GM12865 (cell line): ENCODE measurements at regions not wholly inside any gene's neighbourhood (a gene's known extent, or its start where the extent isn't known, plus 50 kb on each side); places are given as distances from the start of the nearest gene placed in this dataset.

Source experiments
- DNase-seq: peaks from one replicate; pipeline ENCODE4 v3.0.0; 2010; ENCODE audit warnings: low read depth
- H3K4me3 ChIP-seq: 2 replicates; pipeline ENCODE4 v1.5.1; 2011; ENCODE audit warnings: mild to moderate bottlenecking, low read depth, low read length, control low read depth
- CTCF ChIP-seq: IDR thresholded peaks from 2 replicates; pipeline ENCODE4 v1.5.1; 2011; ENCODE audit warnings: low read length, control low read depth, low read depth, inconsistent platforms; ENCODE audit not compliant: insufficient read depth; ENCODE audit errors: missing control alignments

GRCh38 chr2:22634167-22634566, 750.8 kb upstream of the KLHL29 start:
- no peak for TF ChIP-seq CTCF
- DNase-seq, result no peak
- no peak overlapping the region for H3K4me3 ChIP-seq

- no peak for DNase-seq
- no peak overlapping the region for H3K4me3 ChIP-seq
- no peak for TF ChIP-seq CTCF
Measured at GRCh38 chr2:22656426-22656825, 728.6 kb upstream of the KLHL29 start.

GRCh38 chr2:22673529-22673928, 711.5 kb upstream of the KLHL29 start:
- no peak overlapping the region for H3K4me3 ChIP-seq
- no peak for TF ChIP-seq CTCF
- no peak for DNase-seq

- no peak overlapping the region for H3K4me3 ChIP-seq
- DNase-seq, result no peak
- TF ChIP-seq CTCF, result no peak
Measured at GRCh38 chr2:22683914-22684313, 701.1 kb upstream of the KLHL29 start.

GRCh38 chr2:22690096-22690495, 694.9 kb upstream of the KLHL29 start:
- DNase-seq, result no peak
- H3K4me3 ChIP-seq, result no peak overlapping the region
- TF ChIP-seq CTCF, result no peak

- H3K4me3 ChIP-seq, result no peak overlapping the region
- TF ChIP-seq CTCF, result no peak
- no peak for DNase-seq
Measured at GRCh38 chr2:22691666-22692065, 693.3 kb upstream of the KLHL29 start.

GRCh38 chr2:22692746-22693145, 692.2 kb upstream of the KLHL29 start:
- DNase-seq, result no peak
- no peak for TF ChIP-seq CTCF

More at GRCh38 chr2:22692746-22693145, 692.2 kb upstream of the KLHL29 start:
- no peak overlapping the region for H3K4me3 ChIP-seq
